ENCODE measurements at regions not wholly inside any gene's neighbourhood (a gene's known extent, or its start where the extent isn't known, plus 50 kb on each side); places are given as distances from the start of the nearest gene placed in this dataset.

DNA sequence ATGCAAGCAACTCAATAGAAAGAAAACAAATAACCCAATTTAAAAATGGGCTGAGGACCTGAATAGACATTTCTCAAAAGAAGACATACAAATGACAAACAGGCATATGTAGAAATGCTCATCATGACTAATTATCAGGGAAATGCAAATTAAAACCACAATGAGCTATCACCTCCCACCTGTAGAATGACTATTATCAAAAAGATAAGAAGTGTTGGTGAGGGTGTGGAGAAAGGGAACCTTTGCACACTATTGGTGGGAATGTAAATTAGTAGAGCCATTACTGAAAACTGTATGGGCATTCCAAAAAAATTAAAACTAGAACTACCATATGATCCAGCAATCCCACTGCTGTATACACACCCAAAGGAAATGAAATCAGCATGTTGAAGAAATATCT lies 212.2 kb downstream of the SUCLA2 start:
- DNase-seq: no peak
- Histone ChIP-seq H3K79me2 (ENCODE audit: control insufficient read depth, insufficient read depth, low read length) (no peaks in the 10 kb centered on the region), H3K4me3 (ENCODE audit: control extremely low read depth in 1 of 5, extremely low read depth in 1 of 5, insufficient read depth in 1 of 5, low read depth in 2 of 5, low read length in 4 of 5) (no peak overlapping the region), H3K9me3 (ENCODE audit: control extremely low read depth in 1 of 3, control insufficient read depth in 2 of 3, insufficient read depth in 1 of 3, low read length in 2 of 3) (peaks cover 1 to 14% (median 10%) of the 10 kb centered on the region in 3 donors), H4K20me1 (ENCODE audit: control insufficient read depth, insufficient read depth, low read length, poor library complexity, severe bottlenecking) (no peaks in the 10 kb centered on the region), H3K4me1 (ENCODE audit: control insufficient read depth in 2 of 2, insufficient read depth in 2 of 2, low read length in 2 of 2) (no peaks in the 10 kb centered on the region), H3K36me3 (replicated peaks in 1 of 2; ENCODE audit: control extremely low read depth in 1 of 2, control insufficient read depth in 1 of 2, extremely low read depth in 1 of 2, insufficient read depth in 2 of 2, low read length in 1 of 2) (no peaks in the 10 kb centered on the region), H3K9ac (ENCODE audit: low read length) (no peak overlapping the region), H3K27me3 (replicated peaks in 1 of 4; ENCODE audit: control extremely low read depth in 1 of 4, control insufficient read depth in 3 of 4, insufficient read depth in 4 of 4, low read length in 3 of 4) (no peaks in the 10 kb centered on the region), H2AFZ (ENCODE audit: insufficient read depth, low read depth, low read length, poor library complexity, severe bottlenecking) (no peak overlapping the region), H3K27ac (ENCODE audit: low read length in 2 of 2) (no peak overlapping the region), H3K4me2 (replicated peaks; ENCODE audit: low read depth, low read length, poor library complexity, severe bottlenecking) (no peak overlapping the region)
- ChIA-PET POLR2A (no interaction called here), CTCF (no interaction called here)
- no peak overlapping the region for H3K27ac Mint-ChIP-seq
- H3K27me3 Mint-ChIP-seq: no peaks in the 10 kb centered on the region
- H3K4me1 Mint-ChIP-seq: no peaks in the 10 kb centered on the region
- peaks cover 19% of the 10 kb centered on the region for H3K9me3 Mint-ChIP-seq (ENCODE audit: insufficient read depth)
- no peak overlapping the region for H3K4me3 Mint-ChIP-seq
- intact Hi-C loops (cut with micrococcal nuclease): no loop called here
- TF ChIP-seq, protein P1, sequence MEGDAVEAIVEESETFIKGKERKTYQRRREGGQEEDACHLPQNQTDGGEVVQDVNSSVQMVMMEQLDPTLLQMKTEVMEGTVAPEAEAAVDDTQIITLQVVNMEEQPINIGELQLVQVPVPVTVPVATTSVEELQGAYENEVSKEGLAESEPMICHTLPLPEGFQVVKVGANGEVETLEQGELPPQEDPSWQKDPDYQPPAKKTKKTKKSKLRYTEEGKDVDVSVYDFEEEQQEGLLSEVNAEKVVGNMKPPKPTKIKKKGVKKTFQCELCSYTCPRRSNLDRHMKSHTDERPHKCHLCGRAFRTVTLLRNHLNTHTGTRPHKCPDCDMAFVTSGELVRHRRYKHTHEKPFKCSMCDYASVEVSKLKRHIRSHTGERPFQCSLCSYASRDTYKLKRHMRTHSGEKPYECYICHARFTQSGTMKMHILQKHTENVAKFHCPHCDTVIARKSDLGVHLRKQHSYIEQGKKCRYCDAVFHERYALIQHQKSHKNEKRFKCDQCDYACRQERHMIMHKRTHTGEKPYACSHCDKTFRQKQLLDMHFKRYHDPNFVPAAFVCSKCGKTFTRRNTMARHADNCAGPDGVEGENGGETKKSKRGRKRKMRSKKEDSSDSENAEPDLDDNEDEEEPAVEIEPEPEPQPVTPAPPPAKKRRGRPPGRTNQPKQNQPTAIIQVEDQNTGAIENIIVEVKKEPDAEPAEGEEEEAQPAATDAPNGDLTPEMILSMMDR (IDR thresholded peaks at IDR 0.05): no peak
- TF ChIP-seq EZH2 (IDR thresholded peaks at IDR 0.05; ENCODE audit: borderline replicate concordance, insufficient read depth, low read depth, low read length, poor library complexity, severe bottlenecking): no peak
- no peak for ATAC-seq (ENCODE audit: low read depth)

DNA sequence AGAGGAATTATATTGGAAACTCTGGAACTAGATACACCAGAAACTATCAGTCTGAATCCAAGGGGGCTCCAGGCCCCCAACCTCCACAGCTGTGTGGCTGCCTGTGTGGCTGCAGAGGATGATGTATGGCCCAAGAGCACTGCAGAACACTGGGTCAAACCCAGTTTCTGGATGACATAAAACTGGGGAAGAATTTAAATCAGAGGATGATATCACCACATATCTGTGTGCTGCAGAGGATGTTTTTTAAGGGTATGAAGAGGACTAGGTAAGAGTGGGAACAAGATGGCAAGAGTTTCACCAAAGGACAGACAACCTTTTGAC lies 226.4 kb downstream of the SUCLA2 start:
- H3K36me3 ChIP-seq (replicated peaks in 1 of 2; ENCODE audit: control extremely low read depth in 1 of 2, control insufficient read depth in 1 of 2, extremely low read depth in 1 of 2, insufficient read depth in 2 of 2, low read length in 1 of 2): no peaks in the 10 kb centered on the region
- H3K27ac Mint-ChIP-seq: no peak overlapping the region
- ATAC-seq (ENCODE audit: low read depth): no peak
- no peak overlapping the region for H3K27ac ChIP-seq (ENCODE audit: low read length in 2 of 2)
- no peaks in the 10 kb centered on the region for H3K79me2 ChIP-seq (ENCODE audit: control insufficient read depth, insufficient read depth, low read length)
- TF ChIP-seq, protein P1 (IDR thresholded peaks at IDR 0.05): no peak
- no peak for TF ChIP-seq EZH2 (IDR thresholded peaks at IDR 0.05; ENCODE audit: borderline replicate concordance, insufficient read depth, low read depth, low read length, poor library complexity, severe bottlenecking)
- H3K4me3 Mint-ChIP-seq: no peak overlapping the region
- H3K4me3 ChIP-seq (ENCODE audit: control extremely low read depth in 1 of 5, extremely low read depth in 1 of 5, insufficient read depth in 1 of 5, low read depth in 2 of 5, low read length in 4 of 5): no peak overlapping the region
- peaks cover 33% of the 10 kb centered on the region for H3K27me3 Mint-ChIP-seq
- no peak for DNase-seq
- H3K9me3 Mint-ChIP-seq (ENCODE audit: insufficient read depth): peaks cover 9% of the 10 kb centered on the region
- no peaks in the 10 kb centered on the region for H3K4me1 Mint-ChIP-seq
- no peaks in the 10 kb centered on the region for H4K20me1 ChIP-seq (ENCODE audit: control insufficient read depth, insufficient read depth, low read length, poor library complexity, severe bottlenecking)
- no peak overlapping the region for H3K9ac ChIP-seq (ENCODE audit: low read length)
- no peak overlapping the region for H3K4me2 ChIP-seq (replicated peaks; ENCODE audit: low read depth, low read length, poor library complexity, severe bottlenecking)
- H3K4me1 ChIP-seq (ENCODE audit: control insufficient read depth in 2 of 2, insufficient read depth in 2 of 2, low read length in 2 of 2): no peaks in the 10 kb centered on the region
- H2AFZ ChIP-seq (ENCODE audit: insufficient read depth, low read depth, low read length, poor library complexity, severe bottlenecking): no peak overlapping the region
- H3K9me3 ChIP-seq (ENCODE audit: control extremely low read depth in 1 of 3, control insufficient read depth in 2 of 3, insufficient read depth in 1 of 3, low read length in 2 of 3): no peaks in the 10 kb centered on the region
- ChIA-PET CTCF (interaction anchor here (1.4 to 4.2 kb wide), 4 partner anchors 800 to 943 kb away, joined by 11 to 31 read pairs (median 20); no protein-coding TSS in a partner anchor), POLR2A (no interaction called here)
- intact Hi-C loops (cut with micrococcal nuclease): loop anchor here (1.0 kb wide), 1 partner anchor 880 kb away; no protein-coding TSS in a partner anchor
- H3K27me3 ChIP-seq (replicated peaks in 1 of 4; ENCODE audit: control extremely low read depth in 1 of 4, control insufficient read depth in 3 of 4, insufficient read depth in 4 of 4, low read length in 3 of 4): peaks cover 0 to 6% (median 0%) of the 10 kb centered on the region in 4 experiments

Data from B cell (primary cell).